HL-60 (cell line): ENCODE measurements at regions not wholly inside any gene's neighbourhood (a gene's known extent, or its start where the extent isn't known, plus 50 kb on each side); places are given as distances from the start of the nearest gene placed in this dataset.

Source experiments
- GABPA ChIP-seq: IDR thresholded peaks from 2 replicates; pipeline ENCODE4 v1.6.1; 2012; ENCODE audit warnings: low read depth
- POLR2AphosphoS5 ChIP-seq: IDR thresholded peaks from 2 replicates; pipeline ENCODE4 v1.6.1; 2012; ENCODE audit warnings: low read depth
- TF ChIP-seq, protein P1 (sequence below): IDR thresholded peaks from one replicate; pipeline ENCODE4 v1.5.1; 2011; ENCODE audit warnings: low read length, control low read depth, inconsistent platforms; ENCODE audit not compliant: insufficient read depth

DNA sequence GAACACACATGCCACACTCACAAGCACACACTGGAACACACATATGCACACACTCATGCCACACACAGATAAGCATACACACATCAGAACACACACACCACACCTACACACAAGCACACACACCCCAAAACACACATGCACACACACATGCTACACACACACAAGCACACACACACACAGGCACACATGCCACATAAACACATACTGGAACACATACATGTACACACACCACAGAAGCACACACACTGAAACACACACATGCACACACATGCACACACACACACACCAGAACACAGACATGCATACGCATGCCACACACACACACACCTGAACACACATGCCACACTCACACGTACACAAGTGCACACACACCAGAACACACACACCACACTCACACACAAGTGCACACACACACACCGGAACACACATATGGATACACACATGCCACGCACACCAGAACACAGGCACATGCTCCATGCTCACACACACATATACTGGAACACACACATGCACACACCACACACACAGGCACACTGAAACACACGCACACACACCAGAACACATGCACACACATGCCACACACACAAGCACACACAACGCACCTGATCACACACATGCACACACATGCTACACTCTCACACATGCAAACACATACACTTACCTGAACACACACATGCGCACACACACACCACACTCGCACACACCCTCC, 78.0 kb upstream of the IRX4 start:
- TF ChIP-seq, protein P1, sequence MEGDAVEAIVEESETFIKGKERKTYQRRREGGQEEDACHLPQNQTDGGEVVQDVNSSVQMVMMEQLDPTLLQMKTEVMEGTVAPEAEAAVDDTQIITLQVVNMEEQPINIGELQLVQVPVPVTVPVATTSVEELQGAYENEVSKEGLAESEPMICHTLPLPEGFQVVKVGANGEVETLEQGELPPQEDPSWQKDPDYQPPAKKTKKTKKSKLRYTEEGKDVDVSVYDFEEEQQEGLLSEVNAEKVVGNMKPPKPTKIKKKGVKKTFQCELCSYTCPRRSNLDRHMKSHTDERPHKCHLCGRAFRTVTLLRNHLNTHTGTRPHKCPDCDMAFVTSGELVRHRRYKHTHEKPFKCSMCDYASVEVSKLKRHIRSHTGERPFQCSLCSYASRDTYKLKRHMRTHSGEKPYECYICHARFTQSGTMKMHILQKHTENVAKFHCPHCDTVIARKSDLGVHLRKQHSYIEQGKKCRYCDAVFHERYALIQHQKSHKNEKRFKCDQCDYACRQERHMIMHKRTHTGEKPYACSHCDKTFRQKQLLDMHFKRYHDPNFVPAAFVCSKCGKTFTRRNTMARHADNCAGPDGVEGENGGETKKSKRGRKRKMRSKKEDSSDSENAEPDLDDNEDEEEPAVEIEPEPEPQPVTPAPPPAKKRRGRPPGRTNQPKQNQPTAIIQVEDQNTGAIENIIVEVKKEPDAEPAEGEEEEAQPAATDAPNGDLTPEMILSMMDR, result no peak
- no peak for TF ChIP-seq GABPA
- TF ChIP-seq POLR2AphosphoS5, result no peak
